ENCODE measurements at regions not wholly inside any gene's neighbourhood (a gene's known extent, or its start where the extent isn't known, plus 50 kb on each side); places are given as distances from the start of the nearest gene placed in this dataset.

- H3K36me3 Mint-ChIP-seq (ENCODE audit: insufficient read depth in 1 of 3, low read depth in 3 of 3): no peaks in the 10 kb centered on the region
- WGBS (ENCODE audit: extremely low coverage, insufficient read length, low lambda C conversion rate): no CpG with 5 or more reads among the region's 10 CpGs
- no peak for DNase-seq
- Histone ChIP-seq H4K5ac (ENCODE audit: insufficient read length, low read depth, low read length) (no peak overlapping the region), H4K91ac (ENCODE audit: insufficient read length, low read depth, low read length) (no peak overlapping the region), H3K23ac (ENCODE audit: insufficient read length, low read depth, low read length) (no peak overlapping the region), H3K4me2 (ENCODE audit: insufficient read depth, insufficient read length, low read length) (no peak overlapping the region), H3K27me3 (ENCODE audit: insufficient read depth, low read length) (no peaks in the 10 kb centered on the region), H4K8ac (replicated peaks; ENCODE audit: insufficient read length, low read depth, low read length) (no peak overlapping the region), H3K79me2 (ENCODE audit: insufficient read depth, low read length) (no peaks in the 10 kb centered on the region), H3K9me3 (ENCODE audit: control insufficient read depth, low read depth, low read length) (no peaks in the 10 kb centered on the region), H2AFZ (ENCODE audit: low read length) (no peak overlapping the region), H4K20me1 (ENCODE audit: control insufficient read depth, insufficient read depth, insufficient read length) (no peaks in the 10 kb centered on the region), H3T11ph (ENCODE audit: low read length) (no peak overlapping the region), H2BK120ac (ENCODE audit: low read depth, low read length, poor library complexity, severe bottlenecking) (no peak overlapping the region), H3K4ac (ENCODE audit: low read depth, low read length) (no peak overlapping the region), H3K27ac (ENCODE audit: insufficient read length, low read depth, low read length) (no peak overlapping the region), H3K23me2 (ENCODE audit: insufficient read length, low read depth, low read length, poor library complexity, severe bottlenecking) (no peaks in the 10 kb centered on the region), H2BK5ac (ENCODE audit: insufficient read length, low read length) (no peak overlapping the region), H3K56ac (ENCODE audit: insufficient read length, low read depth, low read length) (no peak overlapping the region), H2BK20ac (ENCODE audit: low read depth, low read length, poor library complexity, severe bottlenecking) (no peak overlapping the region), H3K18ac (ENCODE audit: insufficient read length, low read depth, low read length) (no peak overlapping the region), H3K4me1 (ENCODE audit: insufficient read depth, low read length) (no peaks in the 10 kb centered on the region), H2AK5ac (ENCODE audit: insufficient read length, low read length) (no peak overlapping the region), H3K14ac (ENCODE audit: insufficient read depth, low read length) (0 out of 2 replicates have a peak overlapping the region, but pooled peaks have one; percentile 29), H2BK12ac (ENCODE audit: insufficient read length, low read depth, low read length) (no peak overlapping the region), H2BK15ac (ENCODE audit: low read depth, low read length) (no peak overlapping the region; the same call in 1 of the 2 replicates), H3K9ac (ENCODE audit: extremely low read depth, insufficient read length, low read length) (no peak overlapping the region), H3K79me1 (ENCODE audit: insufficient read depth, low read depth, low read length, poor library complexity, severe bottlenecking) (no peaks in the 10 kb centered on the region)
- no peak overlapping the region for H3K27ac Mint-ChIP-seq
- H3K4me1 Mint-ChIP-seq: peaks cover 9 to 24% of the 10 kb centered on the region in 2 experiments
- no peak overlapping the region for H3K4me3 Mint-ChIP-seq
- TF ChIP-seq, protein P1, sequence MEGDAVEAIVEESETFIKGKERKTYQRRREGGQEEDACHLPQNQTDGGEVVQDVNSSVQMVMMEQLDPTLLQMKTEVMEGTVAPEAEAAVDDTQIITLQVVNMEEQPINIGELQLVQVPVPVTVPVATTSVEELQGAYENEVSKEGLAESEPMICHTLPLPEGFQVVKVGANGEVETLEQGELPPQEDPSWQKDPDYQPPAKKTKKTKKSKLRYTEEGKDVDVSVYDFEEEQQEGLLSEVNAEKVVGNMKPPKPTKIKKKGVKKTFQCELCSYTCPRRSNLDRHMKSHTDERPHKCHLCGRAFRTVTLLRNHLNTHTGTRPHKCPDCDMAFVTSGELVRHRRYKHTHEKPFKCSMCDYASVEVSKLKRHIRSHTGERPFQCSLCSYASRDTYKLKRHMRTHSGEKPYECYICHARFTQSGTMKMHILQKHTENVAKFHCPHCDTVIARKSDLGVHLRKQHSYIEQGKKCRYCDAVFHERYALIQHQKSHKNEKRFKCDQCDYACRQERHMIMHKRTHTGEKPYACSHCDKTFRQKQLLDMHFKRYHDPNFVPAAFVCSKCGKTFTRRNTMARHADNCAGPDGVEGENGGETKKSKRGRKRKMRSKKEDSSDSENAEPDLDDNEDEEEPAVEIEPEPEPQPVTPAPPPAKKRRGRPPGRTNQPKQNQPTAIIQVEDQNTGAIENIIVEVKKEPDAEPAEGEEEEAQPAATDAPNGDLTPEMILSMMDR (conservative IDR thresholded peaks at IDR 0.05): no peak
- H3K27me3 Mint-ChIP-seq (ENCODE audit: low read depth): no peaks in the 10 kb centered on the region; the same call in 1 of the 2 replicates
- H3K9me3 Mint-ChIP-seq: no peaks in the 10 kb centered on the region; a peak in 1 of 5 replicates
Measured at GRCh38 chr11:126118806-126119205, 56.1 kb upstream of the CDON start.

All from H9 (cell line).